ENCODE measurements at regions not wholly inside any gene's neighbourhood (a gene's known extent, or its start where the extent isn't known, plus 50 kb on each side); places are given as distances from the start of the nearest gene placed in this dataset.

DNA sequence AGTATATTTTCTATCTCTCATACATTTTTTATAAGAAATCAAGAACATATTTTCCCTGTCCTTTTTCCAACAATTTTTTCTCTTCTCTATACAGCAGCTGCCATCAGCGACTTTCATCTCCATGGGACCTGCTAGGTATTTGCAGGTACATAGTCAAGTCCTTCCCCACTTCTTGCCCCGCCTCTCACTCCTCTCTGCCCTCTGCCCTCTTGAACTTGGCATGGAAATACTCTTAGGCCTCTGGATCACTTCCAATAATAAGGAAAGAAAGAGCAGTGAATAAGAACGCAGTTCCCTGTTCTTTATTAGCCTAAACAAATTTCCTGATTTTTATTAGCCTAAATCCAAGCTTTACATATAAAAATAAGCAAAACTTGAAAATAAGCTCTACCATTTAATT, 353.1 kb downstream of the SEC23A start:
- Mint-ChIP-seq H3K27me3 (peaks cover 5% of the 10 kb centered on the region), H3K4me1 (ENCODE audit: low read depth) (no peaks in the 10 kb centered on the region), H3K36me3 (ENCODE audit: low read depth) (no peaks in the 10 kb centered on the region), H3K9me3 (no peaks in the 10 kb centered on the region), H3K4me3 (no peak overlapping the region), H3K27ac (no peak overlapping the region)
- no peaks in the 10 kb centered on the region for H3K9me3 ChIP-seq (ENCODE audit: control insufficient read depth in 1 of 2, insufficient read depth in 1 of 2, low read length in 2 of 2)
- H3K27ac ChIP-seq (ENCODE audit: low read depth in 1 of 2, low read length in 2 of 2), result no peak overlapping the region
- ATAC-seq (ENCODE audit: poor library complexity) (no peak), DNase-seq (no peak)
- H3K4me3 ChIP-seq (ENCODE audit: low read length), result no peak overlapping the region
- POLR2A ChIA-PET, result no interaction called here
- no peaks in the 10 kb centered on the region for H3K4me1 ChIP-seq (ENCODE audit: insufficient read depth, low read length)
- H3K36me3 ChIP-seq (ENCODE audit: insufficient read depth, low read length), result no peaks in the 10 kb centered on the region
- CTCF ChIA-PET, result no interaction called here
- TF ChIP-seq, protein P1, sequence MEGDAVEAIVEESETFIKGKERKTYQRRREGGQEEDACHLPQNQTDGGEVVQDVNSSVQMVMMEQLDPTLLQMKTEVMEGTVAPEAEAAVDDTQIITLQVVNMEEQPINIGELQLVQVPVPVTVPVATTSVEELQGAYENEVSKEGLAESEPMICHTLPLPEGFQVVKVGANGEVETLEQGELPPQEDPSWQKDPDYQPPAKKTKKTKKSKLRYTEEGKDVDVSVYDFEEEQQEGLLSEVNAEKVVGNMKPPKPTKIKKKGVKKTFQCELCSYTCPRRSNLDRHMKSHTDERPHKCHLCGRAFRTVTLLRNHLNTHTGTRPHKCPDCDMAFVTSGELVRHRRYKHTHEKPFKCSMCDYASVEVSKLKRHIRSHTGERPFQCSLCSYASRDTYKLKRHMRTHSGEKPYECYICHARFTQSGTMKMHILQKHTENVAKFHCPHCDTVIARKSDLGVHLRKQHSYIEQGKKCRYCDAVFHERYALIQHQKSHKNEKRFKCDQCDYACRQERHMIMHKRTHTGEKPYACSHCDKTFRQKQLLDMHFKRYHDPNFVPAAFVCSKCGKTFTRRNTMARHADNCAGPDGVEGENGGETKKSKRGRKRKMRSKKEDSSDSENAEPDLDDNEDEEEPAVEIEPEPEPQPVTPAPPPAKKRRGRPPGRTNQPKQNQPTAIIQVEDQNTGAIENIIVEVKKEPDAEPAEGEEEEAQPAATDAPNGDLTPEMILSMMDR (IDR thresholded peaks at IDR 0.05), result no peak
- H3K27me3 ChIP-seq (ENCODE audit: control insufficient read depth in 1 of 2, insufficient read depth in 2 of 2, low read length in 2 of 2), result no peaks in the 10 kb centered on the region
- intact Hi-C loops (cut with DNase I, micrococcal nuclease), result no loop called here

DNA sequence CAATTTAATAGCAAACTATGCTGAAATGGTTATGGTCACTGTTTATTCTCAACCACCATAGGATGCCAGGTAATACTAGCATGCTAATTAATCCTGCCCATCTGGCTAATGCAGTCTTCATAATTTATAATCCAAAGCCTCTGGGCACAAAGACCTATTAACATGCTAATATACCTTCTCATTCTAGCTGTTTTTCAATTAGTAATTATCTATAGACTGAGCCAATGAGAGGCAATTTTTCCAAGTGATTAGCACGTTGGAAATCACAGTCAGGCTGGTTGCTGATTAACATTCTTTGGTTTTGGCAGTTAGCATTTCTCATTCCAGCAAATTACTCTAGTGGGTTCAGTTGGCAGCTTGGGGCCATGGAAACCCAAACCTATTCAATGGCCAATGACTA, 357.2 kb downstream of the SEC23A start:
- Mint-ChIP-seq H3K36me3 (ENCODE audit: low read depth) (no peaks in the 10 kb centered on the region), H3K4me3 (no peak overlapping the region), H3K27ac (no peak overlapping the region), H3K9me3 (no peaks in the 10 kb centered on the region), H3K27me3 (no peaks in the 10 kb centered on the region), H3K4me1 (ENCODE audit: low read depth) (no peaks in the 10 kb centered on the region)
- Histone ChIP-seq H3K27me3 (ENCODE audit: control insufficient read depth in 1 of 2, insufficient read depth in 2 of 2, low read length in 2 of 2) (no peaks in the 10 kb centered on the region), H3K4me3 (ENCODE audit: low read length) (no peak overlapping the region), H3K4me1 (ENCODE audit: insufficient read depth, low read length) (no peaks in the 10 kb centered on the region), H3K36me3 (ENCODE audit: insufficient read depth, low read length) (no peaks in the 10 kb centered on the region), H3K9me3 (ENCODE audit: control insufficient read depth in 1 of 2, insufficient read depth in 1 of 2, low read length in 2 of 2) (no peaks in the 10 kb centered on the region), H3K27ac (ENCODE audit: low read depth in 1 of 2, low read length in 2 of 2) (no peak overlapping the region)
- DNase-seq, result no peak
- intact Hi-C loops (cut with DNase I, micrococcal nuclease), result no loop called here
- CTCF ChIA-PET, result no interaction called here
- TF ChIP-seq, protein P1 (IDR thresholded peaks at IDR 0.05), result no peak
- POLR2A ChIA-PET, result no interaction called here
- ATAC-seq (ENCODE audit: poor library complexity), result no peak

DNA sequence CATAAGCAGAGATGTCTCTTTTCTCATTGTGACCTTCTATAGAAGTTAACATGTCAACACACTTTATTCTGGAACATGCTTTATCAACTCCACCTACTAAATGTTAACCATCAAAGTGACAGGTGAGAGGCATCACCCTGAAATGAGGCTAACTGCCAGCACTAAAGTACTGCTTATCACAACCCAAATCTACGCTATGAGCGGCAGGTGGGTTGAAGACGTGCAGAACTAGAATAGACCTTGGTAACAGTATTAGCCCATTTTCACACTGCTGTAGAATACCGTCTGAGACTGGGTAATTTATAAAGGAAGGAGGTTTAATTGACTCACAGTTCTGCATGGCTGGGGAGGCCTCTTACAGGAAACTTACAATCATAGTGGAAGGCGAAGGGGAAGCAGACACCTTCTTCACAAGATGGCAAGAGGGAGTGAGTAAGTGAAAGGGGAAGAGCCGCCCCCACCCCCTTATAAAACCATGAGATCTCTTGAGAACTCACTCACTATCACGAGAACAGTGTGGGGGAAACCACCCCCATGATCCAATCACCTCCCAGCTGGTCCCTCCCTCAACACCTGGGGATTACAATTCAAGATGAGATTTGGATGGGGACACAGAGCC, 359.0 kb downstream of the SEC23A start:
- Mint-ChIP-seq H3K36me3 (ENCODE audit: low read depth) (no peaks in the 10 kb centered on the region), H3K27me3 (no peaks in the 10 kb centered on the region), H3K4me1 (ENCODE audit: low read depth) (no peaks in the 10 kb centered on the region), H3K4me3 (no peak overlapping the region), H3K27ac (no peak overlapping the region), H3K9me3 (no peaks in the 10 kb centered on the region)
- no peak overlapping the region for H3K4me3 ChIP-seq (ENCODE audit: low read length)
- ChIA-PET CTCF (no interaction called here), POLR2A (no interaction called here)
- intact Hi-C loops (cut with DNase I, micrococcal nuclease), result no loop called here
- no peak for DNase-seq
- no peaks in the 10 kb centered on the region for H3K4me1 ChIP-seq (ENCODE audit: insufficient read depth, low read length)
- H3K27me3 ChIP-seq (ENCODE audit: control insufficient read depth in 1 of 2, insufficient read depth in 2 of 2, low read length in 2 of 2), result no peaks in the 10 kb centered on the region
- no peaks in the 10 kb centered on the region for H3K36me3 ChIP-seq (ENCODE audit: insufficient read depth, low read length)
- no peak overlapping the region for H3K27ac ChIP-seq (ENCODE audit: low read depth in 1 of 2, low read length in 2 of 2)
- TF ChIP-seq, protein P1 (IDR thresholded peaks at IDR 0.05), result no peak
- no peaks in the 10 kb centered on the region for H3K9me3 ChIP-seq (ENCODE audit: control insufficient read depth in 1 of 2, insufficient read depth in 1 of 2, low read length in 2 of 2)
- no peak for ATAC-seq (ENCODE audit: poor library complexity)
